B cell (primary cell): ENCODE measurements at regions not wholly inside any gene's neighbourhood (a gene's known extent, or its start where the extent isn't known, plus 50 kb on each side); places are given as distances from the start of the nearest gene placed in this dataset.
A peak's percentile ranks its signal among the peaks of the same experiment; 100 is the strongest.

ENCODE experiments used
- ATAC-seq: fragments of 200-7000 bp; cut with Tn5 transposase; one replicate; pipeline ENCODE4 v1.10.0; 2021; ENCODE audit warnings: low read depth, mild to moderate bottlenecking, moderate number of reproducible peaks, moderate library complexity
- CTCF ChIA-PET: fragments of 350-600 bp; sonication (Branson Sonifier 250); formaldehyde crosslinking; loops from one replicate; lab custom pipeline; 2021; ENCODE audit warnings: antibody characterized with exemption, inconsistent platforms; lab: Charles Lee
- POLR2A ChIA-PET: fragments of 350-600 bp; sonication (Branson Sonifier 250); formaldehyde crosslinking; loops from one replicate; lab custom pipeline; 2021; ENCODE audit warnings: antibody characterized with exemption; lab: Charles Lee
- DNase-seq: peaks from one replicate; pipeline ENCODE4 v3.0.0; 2013
- H2AFZ ChIP-seq: 2 replicates; pipeline ENCODE4 v1.6.1; 2012; ENCODE audit warnings: mild to moderate bottlenecking, low read depth, low read length; ENCODE audit not compliant: insufficient read depth, poor library complexity, severe bottlenecking
- H3K27ac ChIP-seq, 2 donors: 1 replicate in 1 of 2; 2 replicates in 1 of 2; pipeline ENCODE4 v1.5.1; 2012 to 2013; ENCODE audit warnings: low read length in 2 of 2, mild to moderate bottlenecking in 2 of 2, moderate library complexity in 1 of 2
- H3K27me3 ChIP-seq, 4 experiments: fragments of 200-600 bp in 1 of 4; sonication (generic) in 1 of 4; replicated peaks in 1 of 4; 1 replicate in 2 of 4; 2 replicates in 2 of 4; pipeline versions ENCODE4 v1.6.1 to v1.7.0; 2013 to 2016; ENCODE audit warnings: low read length in 3 of 4, mild to moderate bottlenecking in 2 of 4, mixed read lengths in 1 of 4, moderate library complexity in 1 of 4; ENCODE audit not compliant: insufficient read depth in 4 of 4, control insufficient read depth in 3 of 4; ENCODE audit errors: control extremely low read depth in 1 of 4
- H3K36me3 ChIP-seq, 2 experiments: replicated peaks in 1 of 2; 1 replicate in 1 of 2; 2 replicates in 1 of 2; pipeline versions ENCODE4 v1.6.1 to v1.7.1; 2013; ENCODE audit warnings: low read length in 1 of 2; ENCODE audit not compliant: insufficient read depth in 2 of 2, control insufficient read depth in 1 of 2; ENCODE audit errors: control extremely low read depth in 1 of 2, extremely low read depth in 1 of 2
- H3K4me1 ChIP-seq, 2 donors: fragments of 200-600 bp in 1 of 2; sonication (generic) in 1 of 2; 1 replicate in 1 of 2; 2 replicates in 1 of 2; pipeline versions ENCODE4 v1.5.1 to v1.6.1; 2013 to 2017; ENCODE audit warnings: low read length in 2 of 2; ENCODE audit not compliant: control insufficient read depth in 2 of 2, insufficient read depth in 2 of 2
- H3K4me2 ChIP-seq: replicated peaks from 2 replicates; pipeline ENCODE3; 2012; ENCODE audit warnings: mild to moderate bottlenecking, low read depth, low read length; ENCODE audit not compliant: poor library complexity, severe bottlenecking
- H3K4me3 ChIP-seq, 5 experiments: fragments of 200-600 bp in 1 of 5; sonication (generic) in 1 of 5; 1 replicate in 3 of 5; 2 replicates in 2 of 5; pipeline versions ENCODE4 v1.5.1 to v1.7.0; 2011 to 2016; ENCODE audit warnings: low read length in 4 of 5, mild to moderate bottlenecking in 4 of 5, low read depth in 2 of 5, control low read depth in 1 of 5, moderate library complexity in 1 of 5; ENCODE audit not compliant: insufficient read depth in 1 of 5; ENCODE audit errors: control extremely low read depth in 1 of 5, extremely low read depth in 1 of 5
- H3K79me2 ChIP-seq: fragments of 200-600 bp; sonication (generic); one replicate; pipeline ENCODE4 v1.6.0; 2016; ENCODE audit warnings: low read length; ENCODE audit not compliant: control insufficient read depth, insufficient read depth
- H3K9ac ChIP-seq: fragments of 200-600 bp; sonication (generic); 2 replicates; pipeline ENCODE4 v1.6.1; 2017; ENCODE audit warnings: mild to moderate bottlenecking, low read length, moderate library complexity
- H3K9me3 ChIP-seq, 3 donors: one replicate each; pipeline versions ENCODE4 v1.6.1 to v1.7.1; 2013; ENCODE audit warnings: low read length in 2 of 3; ENCODE audit not compliant: control insufficient read depth in 2 of 3, insufficient read depth in 1 of 3; ENCODE audit errors: control extremely low read depth in 1 of 3
- H4K20me1 ChIP-seq: 2 replicates; pipeline ENCODE4 v1.6.0; 2012; ENCODE audit warnings: mild to moderate bottlenecking, low read length; ENCODE audit not compliant: insufficient read depth, control insufficient read depth, poor library complexity, severe bottlenecking
- H3K27ac Mint-ChIP-seq: one replicate; pipeline ENCODE4 v1.8.0; 2021; ENCODE audit warnings: mixed read lengths
- H3K27me3 Mint-ChIP-seq: one replicate; pipeline ENCODE4 v1.8.0; 2021; ENCODE audit warnings: mixed read lengths
- H3K4me1 Mint-ChIP-seq: one replicate; pipeline ENCODE4 v1.8.0; 2021; ENCODE audit warnings: mixed read lengths
- H3K4me3 Mint-ChIP-seq: one replicate; pipeline ENCODE4 v1.8.0; 2021; ENCODE audit warnings: mixed read lengths
- H3K9me3 Mint-ChIP-seq: one replicate; pipeline ENCODE4 v1.8.0; 2022; ENCODE audit warnings: mixed read lengths; ENCODE audit not compliant: insufficient read depth
- EZH2 ChIP-seq: IDR thresholded peaks from 2 replicates; pipeline ENCODE4 v1.6.1; 2012; ENCODE audit warnings: borderline replicate concordance, low read depth, mild to moderate bottlenecking, moderate library complexity, low read length; ENCODE audit not compliant: insufficient read depth, poor library complexity, severe bottlenecking
- WGBS: methylation state at CpG from one replicate; pipeline ENCODE4 v1.1.5; 2013; ENCODE audit warnings: missing lambda C conversion rate; ENCODE audit not compliant: insufficient coverage; 5-methylcytosine and 5-hydroxymethylcytosine counted together
- intact Hi-C: fragments of 100-400 bp; cut with micrococcal nuclease; formaldehyde crosslinking; loops from one replicate; pipeline ENCODE4 v1.10.0; 2022
- TF ChIP-seq, protein P1 (sequence below): fragments of 200-600 bp; IDR thresholded peaks from one replicate; pipeline ENCODE4 v1.8.0; 2022; ENCODE audit warnings: antibody characterized with exemption, mild to moderate bottlenecking

DNA sequence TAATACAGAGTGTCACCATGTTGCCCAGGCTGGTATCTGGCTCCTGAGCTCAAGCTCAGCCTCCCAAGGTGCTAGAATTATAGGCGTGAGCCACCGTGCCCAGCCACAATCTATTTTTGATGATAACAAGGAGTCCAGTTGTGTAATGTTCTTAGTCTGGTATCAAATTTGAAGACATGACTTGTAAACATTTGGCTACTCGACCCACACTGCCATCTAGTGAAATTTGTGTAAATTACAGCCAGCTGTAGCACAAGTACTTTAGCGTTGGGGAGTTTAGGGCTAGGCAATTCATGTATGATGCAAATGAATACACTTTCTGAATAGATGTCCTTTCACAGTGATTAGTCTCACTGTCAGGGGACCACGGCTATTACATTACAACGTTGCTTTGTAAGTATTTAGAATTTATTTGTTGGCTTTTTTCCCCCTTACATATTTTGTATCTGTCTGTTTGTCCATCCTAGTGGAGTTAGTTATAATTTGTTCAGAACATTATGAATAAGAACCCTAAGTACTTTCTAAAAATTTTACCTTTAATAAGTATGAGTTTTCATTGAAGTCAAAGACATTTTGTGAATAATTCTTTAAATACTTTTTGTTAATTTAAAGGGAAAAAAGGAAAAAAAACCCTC is 139.7 kb downstream of the PRDM13 start:
- no peaks in the 10 kb centered on the region for H3K9me3 ChIP-seq
- no peaks in the 10 kb centered on the region for H3K79me2 ChIP-seq
- H4K20me1 ChIP-seq: no peaks in the 10 kb centered on the region
- no peaks in the 10 kb centered on the region for H3K36me3 ChIP-seq
- TF ChIP-seq, protein P1, sequence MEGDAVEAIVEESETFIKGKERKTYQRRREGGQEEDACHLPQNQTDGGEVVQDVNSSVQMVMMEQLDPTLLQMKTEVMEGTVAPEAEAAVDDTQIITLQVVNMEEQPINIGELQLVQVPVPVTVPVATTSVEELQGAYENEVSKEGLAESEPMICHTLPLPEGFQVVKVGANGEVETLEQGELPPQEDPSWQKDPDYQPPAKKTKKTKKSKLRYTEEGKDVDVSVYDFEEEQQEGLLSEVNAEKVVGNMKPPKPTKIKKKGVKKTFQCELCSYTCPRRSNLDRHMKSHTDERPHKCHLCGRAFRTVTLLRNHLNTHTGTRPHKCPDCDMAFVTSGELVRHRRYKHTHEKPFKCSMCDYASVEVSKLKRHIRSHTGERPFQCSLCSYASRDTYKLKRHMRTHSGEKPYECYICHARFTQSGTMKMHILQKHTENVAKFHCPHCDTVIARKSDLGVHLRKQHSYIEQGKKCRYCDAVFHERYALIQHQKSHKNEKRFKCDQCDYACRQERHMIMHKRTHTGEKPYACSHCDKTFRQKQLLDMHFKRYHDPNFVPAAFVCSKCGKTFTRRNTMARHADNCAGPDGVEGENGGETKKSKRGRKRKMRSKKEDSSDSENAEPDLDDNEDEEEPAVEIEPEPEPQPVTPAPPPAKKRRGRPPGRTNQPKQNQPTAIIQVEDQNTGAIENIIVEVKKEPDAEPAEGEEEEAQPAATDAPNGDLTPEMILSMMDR: peak; percentile 94
- TF ChIP-seq EZH2: no peak
- Mint-ChIP-seq H3K4me3 (no peak overlapping the region), H3K27ac (no peak overlapping the region), H3K4me1 (no peaks in the 10 kb centered on the region), H3K9me3 (no peaks in the 10 kb centered on the region), H3K27me3 (peaks cover 14% of the 10 kb centered on the region)
- no peak overlapping the region for H3K4me2 ChIP-seq
- intact Hi-C loops: loop anchor here (1.0 to 2.0 kb wide), 4 partner anchors 158 to 416 kb away; no protein-coding TSS in a partner anchor
- peak; percentile 74 for DNase-seq
- H2AFZ ChIP-seq: no peak overlapping the region
- POLR2A ChIA-PET: no interaction called here
- 0% methylated on average over 2 of the region's 6 CpGs for WGBS
- CTCF ChIA-PET: interaction anchor here (0.7 to 6.1 kb wide), 21 partner anchors 8 to 313 kb away, joined by 3 to 114 read pairs (median 4); partner anchors contain the start of gene CCNC
- no peaks in the 10 kb centered on the region for H3K4me1 ChIP-seq
- no peak overlapping the region for H3K9ac ChIP-seq
- H3K4me3 ChIP-seq: no peak overlapping the region
- H3K27me3 ChIP-seq: peaks cover 0 to 7% (median 1%) of the 10 kb centered on the region in 4 experiments
- peak; percentile 73 for ATAC-seq
- no peak overlapping the region for H3K27ac ChIP-seq

DNA sequence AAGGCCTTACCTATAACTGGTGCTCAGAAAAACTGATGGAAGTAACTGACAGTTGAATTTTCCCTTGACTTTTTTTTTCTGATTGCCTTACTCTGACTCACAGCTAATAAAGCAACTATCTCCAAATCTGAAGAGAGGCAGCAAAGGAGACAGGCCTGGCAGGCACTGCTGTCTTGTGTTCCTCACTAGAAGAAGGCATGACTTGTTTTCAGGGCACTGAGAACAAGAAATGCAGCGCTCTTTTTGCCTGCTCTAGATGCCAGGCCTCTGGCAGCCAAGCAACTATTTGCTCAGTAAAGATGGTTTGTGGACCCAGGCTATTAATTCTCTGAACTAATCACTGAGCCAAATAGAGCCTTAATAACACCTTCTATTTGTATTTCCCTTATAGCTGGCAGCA is 155.1 kb downstream of the PRDM13 start:
- POLR2A ChIA-PET: no interaction called here
- Mint-ChIP-seq H3K27ac (no peak overlapping the region), H3K4me1 (no peaks in the 10 kb centered on the region), H3K9me3 (no peaks in the 10 kb centered on the region), H3K27me3 (peaks cover 10% of the 10 kb centered on the region), H3K4me3 (no peak overlapping the region)
- CTCF ChIA-PET: interaction anchor here (1.1 kb wide), 1 partner anchor 16 kb away, joined by 3 read pairs; no protein-coding TSS in a partner anchor
- H3K4me1 ChIP-seq: no peaks in the 10 kb centered on the region
- H3K36me3 ChIP-seq: no peaks in the 10 kb centered on the region
- H3K27ac ChIP-seq: no peak overlapping the region
- no peaks in the 10 kb centered on the region for H3K9me3 ChIP-seq
- intact Hi-C loops: no loop called here
- no peaks in the 10 kb centered on the region for H4K20me1 ChIP-seq
- peaks cover 0 to 2% (median 0%) of the 10 kb centered on the region in 4 experiments for H3K27me3 ChIP-seq
- no peak overlapping the region for H3K4me2 ChIP-seq
- no peak overlapping the region for H3K4me3 ChIP-seq
- 100% methylated on average over 1 of the region's 1 CpG for WGBS
- no peak for TF ChIP-seq EZH2
- TF ChIP-seq, protein P1: no peak
- H2AFZ ChIP-seq: no peak overlapping the region
- H3K9ac ChIP-seq: no peak overlapping the region
- H3K79me2 ChIP-seq: no peaks in the 10 kb centered on the region
- ATAC-seq (no peak), DNase-seq (no peak)
